GOT3 (cell line): ENCODE measurements at regions not wholly inside any gene's neighbourhood (a gene's known extent, or its start where the extent isn't known, plus 50 kb on each side); places are given as distances from the start of the nearest gene placed in this dataset.
"Not testable (repeated sequence)": the region's sequence is repeated elsewhere in the genome, so short reads cannot be mapped to it uniquely, and the experiment has no call there.

Experiments
- DNase-seq: peaks from one replicate; lab custom pipeline; 2025; ENCODE audit warnings: mixed read lengths; lab: John Stamatoyannopoulos, UW

DNA sequence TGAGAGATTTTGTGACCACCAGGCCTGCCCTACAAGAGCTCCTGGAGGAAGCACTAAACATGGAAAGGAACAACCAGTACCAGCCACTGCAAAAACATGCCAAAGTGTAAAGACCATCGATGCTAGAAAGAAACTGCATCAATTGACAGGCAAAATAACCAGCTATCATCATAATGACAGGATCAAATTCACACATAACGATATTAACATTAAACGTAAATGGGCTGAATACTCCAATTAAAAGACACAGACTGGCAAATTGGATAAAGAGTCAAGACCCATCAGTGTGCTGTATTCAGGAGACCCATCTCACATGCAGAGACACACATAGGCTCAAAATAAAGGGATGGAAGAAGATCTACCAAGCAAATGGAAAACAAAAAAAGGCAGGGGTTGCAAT lies 182.4 kb downstream of the PRELID2 start:
- not testable (repeated sequence) for DNase-seq

DNA sequence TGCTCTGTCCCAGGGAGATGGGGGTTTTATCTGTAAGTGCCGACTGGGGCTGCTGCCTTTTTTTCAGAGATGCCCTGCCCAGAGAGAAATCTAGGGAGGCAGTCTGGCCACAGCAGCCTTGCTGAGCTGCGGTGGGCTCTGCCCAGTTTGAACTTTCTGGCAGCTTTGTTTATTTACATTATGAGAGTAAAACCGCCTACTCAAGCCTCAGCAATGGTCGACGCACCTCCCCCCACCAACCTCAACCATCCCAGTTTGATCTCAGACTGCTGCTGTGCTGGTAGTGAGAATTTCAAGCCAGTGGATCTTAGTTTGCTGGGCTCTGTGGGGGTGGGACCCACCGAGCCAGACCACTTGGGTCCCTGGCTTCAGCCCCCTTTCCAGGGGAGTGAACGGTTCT lies 188.0 kb downstream of the PRELID2 start:
- DNase-seq: not testable (repeated sequence)

DNA sequence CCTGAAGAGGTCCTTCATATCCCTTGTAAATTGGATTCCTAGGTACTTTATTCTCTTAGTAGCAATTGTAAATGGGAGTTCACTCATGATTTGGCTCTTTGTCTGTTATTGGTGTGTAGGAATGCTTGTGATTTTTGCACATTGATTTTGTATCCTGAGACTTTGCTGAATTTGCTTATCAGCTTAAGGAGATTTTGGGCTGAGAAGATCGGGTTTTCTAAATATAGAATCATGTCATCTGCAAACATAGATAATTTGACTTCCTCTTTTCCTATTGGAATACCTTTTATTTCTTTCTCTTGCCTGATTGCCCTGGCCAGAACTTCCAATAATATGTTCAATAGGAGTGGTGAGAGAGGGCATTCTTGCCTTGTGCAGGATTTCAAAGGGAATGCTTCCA lies 191.9 kb downstream of the PRELID2 start:
- DNase-seq: not testable (repeated sequence)

DNA sequence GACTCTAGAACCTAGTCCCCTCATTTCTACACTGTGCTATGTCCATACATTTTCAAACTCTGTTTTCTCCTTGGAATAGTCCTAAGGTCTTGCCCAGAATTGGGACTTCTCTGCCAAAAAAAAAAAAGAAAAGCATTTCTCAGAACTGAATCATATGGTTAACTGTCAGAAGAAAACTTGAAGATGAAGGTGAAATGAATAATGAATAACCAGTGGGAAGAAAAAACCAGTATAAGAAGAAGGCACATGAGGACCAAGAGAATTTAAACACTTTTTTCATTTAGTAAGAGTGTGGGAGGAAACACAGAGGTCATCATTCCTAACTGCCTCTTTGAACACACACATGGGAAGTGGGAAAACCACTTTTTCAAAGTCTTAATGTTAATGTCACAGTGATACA lies 197.7 kb downstream of the PRELID2 start:
- DNase-seq: no peak

DNA sequence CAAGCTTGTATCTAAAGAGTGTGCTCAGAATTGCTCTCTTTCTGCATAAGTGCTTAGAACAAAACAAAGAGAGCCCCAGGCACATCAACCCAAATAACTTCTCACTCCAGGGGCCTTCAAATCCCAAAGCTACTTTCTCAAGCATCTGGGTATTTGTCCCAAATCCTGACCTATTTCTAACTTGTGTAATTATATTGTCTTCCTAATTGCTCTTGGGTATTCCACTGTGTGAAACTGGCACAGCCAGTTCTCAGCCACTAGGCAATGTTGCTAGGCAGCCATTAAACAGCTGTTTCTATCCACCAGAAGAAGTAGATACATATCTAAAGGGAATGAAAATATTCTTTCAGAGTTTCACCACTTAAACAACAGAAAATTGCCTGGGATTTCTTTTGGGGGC lies 198.8 kb downstream of the PRELID2 start:
- no peak for DNase-seq

DNA sequence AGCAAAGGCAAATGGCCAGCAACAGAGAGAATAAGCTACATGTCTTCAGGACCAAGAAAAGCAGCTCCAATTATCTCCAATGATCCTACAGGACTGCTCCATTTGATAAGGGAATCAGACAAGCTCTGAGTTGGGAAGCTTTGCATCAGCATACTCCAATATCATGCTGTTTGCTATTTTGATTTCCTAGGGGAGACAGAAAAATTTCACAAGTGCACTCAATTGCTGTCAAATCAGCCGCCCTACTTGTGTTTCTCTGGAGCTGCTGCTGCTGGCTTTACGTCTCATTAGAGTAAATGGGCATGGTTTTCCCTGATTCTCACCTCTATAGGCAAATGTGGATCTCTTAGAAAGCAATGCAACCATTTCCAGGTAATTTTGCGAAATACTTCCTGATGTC lies 201.7 kb downstream of the PRELID2 start:
- DNase-seq: no peak

DNA sequence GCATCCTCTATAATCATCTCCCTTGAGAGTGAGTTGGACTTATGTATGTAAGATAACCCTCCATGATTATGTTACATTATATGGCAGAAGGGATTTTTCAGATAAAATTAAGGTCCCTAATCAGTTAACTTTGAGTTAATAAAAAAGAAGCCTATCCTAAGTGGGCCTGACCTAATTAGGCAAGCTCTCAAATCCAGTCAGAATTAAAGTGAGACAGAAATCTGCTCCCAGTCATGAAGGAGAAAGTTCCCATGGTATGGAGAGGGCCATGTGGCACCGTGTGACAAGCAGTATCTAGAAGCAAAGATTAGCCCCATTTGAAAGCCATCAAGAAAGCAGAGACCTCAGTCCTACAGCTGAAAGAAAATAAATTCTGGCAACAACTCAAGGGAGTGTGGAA lies 202.4 kb downstream of the PRELID2 start:
- DNase-seq: no peak

DNA sequence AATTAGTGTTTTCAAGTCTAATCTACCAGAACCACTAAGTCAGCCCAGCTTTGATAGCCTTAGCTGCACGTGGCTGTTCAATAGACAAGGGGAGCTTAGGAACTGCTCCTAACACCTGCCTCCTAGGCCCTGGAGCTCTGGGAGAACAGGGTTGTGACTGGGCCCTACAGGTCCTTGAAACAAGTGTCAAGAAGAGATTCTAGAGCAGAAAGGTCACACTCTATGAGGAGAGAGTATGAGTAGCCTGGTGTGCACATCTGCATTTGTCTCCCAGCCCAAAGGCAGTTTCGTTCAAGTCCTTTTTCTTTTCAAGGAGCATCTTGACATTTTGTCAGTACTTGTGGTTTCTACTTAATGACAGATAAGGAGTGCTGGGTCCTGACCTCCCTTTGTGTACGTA lies 206.1 kb downstream of the PRELID2 start:
- no peak for DNase-seq

DNA sequence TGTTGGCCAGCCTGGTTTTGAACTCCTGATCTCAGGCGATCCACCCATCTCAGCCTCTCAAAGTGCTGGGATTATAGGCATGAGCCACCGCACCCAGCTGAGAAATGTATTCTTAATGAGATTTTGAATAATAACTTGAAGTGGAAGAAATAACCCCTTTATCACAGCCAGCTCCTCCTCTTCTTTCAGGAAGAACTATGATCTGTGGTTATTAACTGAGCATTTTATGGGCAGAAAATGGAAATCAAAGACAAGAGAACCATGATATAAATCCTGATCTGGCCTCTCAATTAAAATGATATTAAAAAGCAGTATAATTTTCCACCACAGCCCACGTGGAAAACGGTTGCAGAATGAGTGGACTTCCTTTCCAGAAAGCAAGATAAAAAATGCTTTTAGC lies 206.6 kb downstream of the PRELID2 start:
- no peak for DNase-seq

DNA sequence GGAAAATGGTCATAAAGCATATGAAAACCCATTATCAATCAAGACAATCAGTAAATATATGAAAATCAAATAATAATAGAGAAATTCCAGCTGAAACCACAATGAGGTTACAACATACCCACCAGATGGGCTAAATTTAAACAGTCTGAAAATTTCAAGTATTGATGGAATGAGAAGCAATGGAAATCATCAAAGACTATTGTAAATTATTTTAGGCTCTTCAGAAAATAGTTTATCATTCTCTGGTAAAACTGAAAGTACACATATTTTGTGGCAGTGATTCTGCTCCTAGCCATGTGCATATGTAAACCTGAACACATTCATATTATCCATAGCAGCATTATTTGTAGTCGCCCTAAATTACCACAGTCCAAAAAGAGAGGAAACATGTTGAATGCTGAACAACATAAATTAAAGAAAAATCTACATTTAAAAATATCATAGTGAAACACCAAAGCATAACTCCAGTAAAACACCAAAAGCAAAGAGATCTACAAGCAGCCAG lies 215.3 kb downstream of the PRELID2 start:
- DNase-seq: no peak

DNA sequence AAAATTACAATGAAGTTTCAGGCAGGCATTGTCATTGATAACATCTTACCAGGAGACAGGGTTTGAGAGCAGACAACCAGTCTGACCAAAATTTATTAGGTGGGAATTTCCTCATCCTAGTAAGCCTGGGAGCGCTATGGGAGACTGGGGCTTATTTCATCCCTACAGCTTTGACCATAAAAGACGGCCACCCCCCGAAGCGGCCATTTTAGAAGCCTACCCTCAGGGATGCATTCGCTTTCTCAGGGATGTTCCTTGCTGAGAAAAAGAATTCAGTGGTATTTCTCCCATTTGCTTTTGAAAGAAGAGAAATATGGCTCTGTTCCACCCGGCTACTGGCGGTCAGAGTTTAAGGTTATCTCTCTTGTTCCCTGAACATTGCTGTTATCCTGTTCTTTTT lies 218.4 kb downstream of the PRELID2 start:
- not testable (repeated sequence) for DNase-seq

DNA sequence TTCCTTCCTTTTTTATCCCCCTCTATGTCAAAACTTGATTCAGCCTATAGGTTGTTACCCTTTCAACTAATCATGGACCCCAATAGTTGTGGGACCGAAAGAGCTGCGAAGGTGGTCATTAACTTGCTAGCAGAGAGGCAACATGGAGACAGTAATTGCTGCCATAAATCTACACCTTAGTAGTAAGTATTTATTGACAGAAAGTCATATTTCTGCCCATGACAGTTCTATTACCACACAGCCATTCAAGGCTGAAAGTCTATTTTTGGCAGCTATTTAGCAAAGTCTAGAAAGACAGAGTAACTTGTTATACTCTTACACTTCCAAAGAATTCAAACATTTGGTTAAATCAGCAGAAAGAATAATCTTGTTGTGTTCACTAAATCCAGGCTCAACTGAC lies 236.2 kb downstream of the PRELID2 start:
- no peak for DNase-seq

DNA sequence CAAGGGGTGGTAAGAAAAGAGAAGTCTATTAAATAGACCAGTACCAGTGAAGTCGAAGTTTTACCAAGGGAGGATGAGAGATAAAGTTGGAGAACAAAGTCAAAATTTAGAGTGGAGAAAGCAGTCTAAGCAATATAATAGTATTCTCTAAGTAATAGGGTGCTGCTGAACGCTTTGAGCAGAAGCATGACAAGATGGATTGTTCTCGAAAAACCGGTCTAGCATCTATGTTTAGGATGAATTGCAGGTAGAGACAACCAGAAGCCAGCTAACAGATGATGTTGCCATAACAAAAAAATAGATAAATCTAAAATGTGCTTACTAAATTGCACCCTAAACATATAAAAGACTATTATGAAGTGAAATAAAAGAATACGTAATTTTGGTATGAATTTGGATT lies 237.0 kb downstream of the PRELID2 start:
- DNase-seq: no peak

DNA sequence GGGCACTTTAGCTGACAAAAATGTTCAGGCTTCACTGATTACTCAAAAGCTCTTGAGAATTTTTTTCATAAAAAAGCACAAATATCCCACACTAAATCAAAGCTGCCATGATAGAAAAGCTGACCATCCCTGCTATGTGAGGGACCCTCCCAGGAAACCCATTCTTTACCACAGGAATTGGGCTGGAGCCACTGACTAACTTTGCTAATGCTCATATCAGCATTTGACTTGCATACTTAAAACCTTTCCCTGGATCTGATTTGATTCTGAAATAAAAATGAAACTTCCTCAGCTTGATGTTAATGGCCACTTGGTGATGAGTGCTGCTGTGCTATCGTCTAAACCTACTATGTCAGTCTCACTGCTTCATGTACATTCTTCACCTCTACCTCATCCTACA lies 243.6 kb downstream of the PRELID2 start:
- no peak for DNase-seq

DNA sequence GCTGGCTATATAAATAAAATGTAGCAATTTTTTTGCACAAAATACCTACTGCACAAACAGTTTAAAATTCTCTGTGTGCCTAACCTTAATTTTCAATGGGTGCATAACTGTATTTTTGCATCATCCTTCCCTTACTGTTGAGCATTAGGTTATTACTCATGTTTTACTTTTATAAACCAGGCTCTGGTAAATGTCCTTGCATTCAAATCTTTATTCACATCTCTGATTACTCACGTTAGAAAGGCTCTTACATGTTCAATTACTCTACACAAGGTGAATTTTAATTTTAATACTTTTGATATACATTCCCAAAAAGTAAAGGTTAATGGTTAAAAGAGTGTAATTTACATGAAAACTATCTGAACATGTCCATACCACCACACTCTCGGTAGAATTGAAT lies 246.1 kb downstream of the PRELID2 start:
- no peak for DNase-seq

DNA sequence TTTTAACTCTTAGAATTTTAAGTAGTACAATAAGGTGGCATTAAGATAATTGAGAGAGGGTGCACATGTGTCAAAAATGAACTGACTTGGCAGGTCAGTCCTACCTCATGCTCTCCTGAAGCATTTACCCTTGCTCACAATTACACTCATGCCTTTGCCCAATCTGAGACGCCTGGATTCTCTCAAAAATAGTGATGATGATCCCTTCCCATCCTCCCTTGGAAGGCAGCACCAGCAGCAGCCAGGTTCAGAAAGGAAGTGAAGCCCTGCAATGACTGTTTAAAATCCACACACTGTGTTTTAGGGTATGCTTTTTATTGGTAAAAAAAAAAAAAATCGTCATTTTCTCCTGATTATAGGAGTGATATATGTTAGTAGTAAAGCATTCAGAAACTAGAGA lies 246.6 kb downstream of the PRELID2 start:
- no peak for DNase-seq

DNA sequence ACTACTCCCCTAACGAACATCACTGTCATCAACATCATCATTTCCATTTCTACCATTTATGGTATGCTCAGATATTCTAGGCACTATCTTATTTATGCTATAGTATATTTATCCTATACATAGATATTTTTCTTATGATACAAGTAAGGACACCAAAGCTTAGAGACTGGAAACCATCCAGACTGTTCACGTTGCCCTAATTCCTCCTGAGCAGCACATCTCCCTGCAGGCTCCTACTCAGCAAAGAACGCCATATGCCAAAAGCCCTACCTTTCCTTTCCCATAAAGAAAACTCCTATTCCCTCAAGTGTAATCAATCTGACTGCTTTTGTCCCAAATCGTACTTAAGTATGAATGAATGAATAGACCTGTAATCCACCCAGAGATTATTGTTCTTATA lies 247.0 kb downstream of the PRELID2 start:
- no peak for DNase-seq

DNA sequence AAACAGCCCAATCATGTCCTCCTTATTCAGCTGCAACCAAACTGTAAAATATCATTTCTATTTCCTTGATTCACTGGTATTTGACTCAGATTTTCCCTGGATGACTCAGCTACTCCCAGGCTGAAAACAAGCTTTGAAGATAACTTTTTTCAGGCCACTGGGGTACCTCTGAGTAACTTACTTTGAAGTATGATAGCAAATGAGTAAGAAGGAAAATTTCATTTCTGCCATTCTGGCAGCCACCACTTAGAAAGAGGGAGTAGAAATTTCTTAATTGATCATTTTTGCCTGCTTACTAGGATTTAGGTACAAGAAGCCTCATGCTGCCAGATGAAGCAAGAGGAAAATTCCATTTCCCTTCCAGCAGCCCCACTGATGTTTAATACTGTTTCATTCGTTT lies 247.4 kb downstream of the PRELID2 start:
- peak; percentile 18 for DNase-seq

DNA sequence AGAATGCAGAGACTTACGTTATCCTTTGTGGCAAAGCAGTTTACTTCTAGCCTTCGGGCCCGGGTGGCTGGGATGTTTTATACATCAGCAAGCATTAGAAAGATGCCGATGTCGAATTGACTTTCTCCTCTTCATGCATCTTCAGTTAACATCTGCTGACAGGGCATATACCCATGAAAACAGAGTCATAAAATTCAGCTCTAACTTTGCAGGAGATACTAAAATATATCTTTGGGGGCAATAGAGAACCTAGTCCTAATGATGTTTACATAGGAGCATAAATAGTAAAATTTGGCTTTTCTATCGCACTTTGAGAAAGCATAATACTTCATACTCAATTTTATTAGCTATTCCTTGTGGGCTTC lies 247.9 kb downstream of the PRELID2 start:
- DNase-seq: no peak

DNA sequence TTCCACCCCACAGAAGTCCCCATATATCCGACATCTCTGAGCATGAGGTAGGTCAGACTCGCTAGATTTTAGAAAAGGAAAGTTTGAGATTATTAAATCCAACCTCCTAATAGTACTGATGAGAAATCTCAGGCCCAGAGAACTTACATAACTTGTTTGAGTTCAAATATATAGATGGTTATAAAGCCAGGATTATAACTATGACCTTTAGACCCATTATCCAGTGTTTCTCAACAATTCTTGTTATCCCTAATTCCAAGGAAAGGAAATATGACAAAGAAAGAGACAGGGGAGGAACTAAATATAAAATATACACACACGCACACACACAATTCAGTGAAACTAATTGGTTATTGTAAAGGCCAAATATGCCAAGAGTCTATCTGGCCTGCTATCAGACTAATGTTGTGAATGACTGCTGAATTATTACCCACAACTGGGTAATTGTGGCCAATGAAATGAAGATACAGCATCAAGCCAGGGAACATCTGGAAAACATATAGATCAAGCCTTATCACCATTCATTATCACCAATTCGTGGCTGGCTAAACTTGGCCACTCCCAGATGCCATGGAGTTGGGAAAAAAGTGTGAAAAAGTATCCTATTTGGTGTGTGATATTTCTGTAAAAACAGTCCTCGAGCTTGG lies 248.4 kb downstream of the PRELID2 start:
- DNase-seq: no peak

DNA sequence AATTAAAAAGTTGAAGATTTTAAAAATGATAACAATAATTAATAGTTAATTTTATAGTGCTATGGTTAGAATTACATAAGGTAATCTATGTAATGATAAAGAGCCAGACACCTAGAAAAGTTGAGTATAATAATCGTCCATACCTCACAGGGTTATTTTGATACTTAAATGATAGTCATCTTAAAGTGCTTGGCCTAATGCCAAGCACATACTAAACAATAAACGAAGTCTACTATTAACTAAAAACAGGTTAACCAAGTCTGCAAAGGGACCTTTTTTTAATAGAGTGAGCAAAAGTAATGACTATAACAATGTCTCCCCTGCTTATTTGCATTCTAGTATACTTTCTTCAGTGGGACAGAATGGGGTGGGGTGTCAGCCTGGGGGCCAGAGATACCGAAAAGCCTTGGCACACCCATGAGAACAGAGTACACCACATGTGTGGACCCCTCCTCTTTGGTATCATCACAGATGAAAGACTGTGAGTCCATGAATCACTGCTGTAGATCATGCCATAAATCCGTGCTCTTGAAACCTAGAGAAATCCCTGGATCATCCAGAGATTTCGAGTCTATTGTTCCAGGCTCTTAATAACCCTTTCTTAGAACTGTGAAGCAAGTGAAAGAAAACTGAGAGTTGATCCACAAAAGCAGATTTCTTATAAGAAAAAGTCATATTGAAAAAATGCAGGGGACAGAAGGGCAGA lies 249.5 kb downstream of the PRELID2 start:
- DNase-seq: no peak

DNA sequence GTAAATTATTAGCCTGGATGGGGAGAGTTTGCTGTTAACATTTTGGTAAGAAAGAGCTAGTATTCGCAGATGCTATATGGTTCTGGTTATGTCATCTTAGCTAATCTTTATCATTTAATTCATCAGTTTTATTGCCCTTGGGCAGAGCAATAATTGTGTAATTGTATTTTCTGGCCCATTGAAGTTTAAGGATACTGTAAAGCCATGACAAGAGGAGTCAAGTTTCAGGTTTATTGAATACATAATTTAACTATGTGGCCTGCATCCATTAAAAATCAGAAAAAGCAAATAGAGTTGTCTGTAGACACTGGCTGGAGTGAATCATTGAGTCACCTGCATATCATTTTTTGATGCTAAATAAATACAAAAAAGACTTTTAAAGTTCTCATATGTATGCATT lies 255.8 kb downstream of the PRELID2 start:
- no peak for DNase-seq

DNA sequence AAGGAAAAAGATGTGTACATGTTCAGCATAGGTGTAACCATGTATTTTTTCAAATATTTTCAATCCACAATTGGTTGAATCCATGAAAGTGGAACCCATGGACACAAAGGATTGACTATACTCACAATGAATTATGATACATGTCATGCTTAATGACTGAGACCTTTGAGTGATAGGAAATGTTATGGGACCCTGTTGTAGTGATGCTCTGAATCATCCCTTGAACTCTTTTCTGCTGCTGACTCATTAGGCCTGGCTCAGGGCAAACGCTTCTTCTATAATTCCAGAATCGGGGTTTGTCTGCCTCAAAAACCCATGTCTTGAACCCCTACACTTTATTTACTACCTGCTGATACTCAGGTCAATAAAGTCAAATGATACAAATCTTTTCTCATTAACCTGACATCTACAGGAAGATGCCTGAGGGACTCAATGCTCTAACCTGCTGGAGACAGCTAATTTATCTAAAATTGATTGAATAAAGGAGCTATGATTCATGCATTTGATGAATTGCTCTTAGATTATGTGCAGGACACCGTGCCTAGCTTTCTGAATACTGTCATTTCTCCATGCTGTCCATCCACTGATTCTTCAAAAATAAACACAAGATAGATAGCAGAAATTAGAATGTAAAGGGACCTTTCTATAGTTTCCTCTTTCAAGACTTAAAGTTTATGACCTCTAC lies 260.1 kb downstream of the PRELID2 start:
- DNase-seq: no peak
